Psoas muscle (tissue), 7 donors: ENCODE measurements at regions not wholly inside any gene's neighbourhood (a gene's known extent, or its start where the extent isn't known, plus 50 kb on each side); places are given as distances from the start of the nearest gene placed in this dataset.
A peak's percentile ranks its signal among the peaks of the same experiment; 100 is the strongest.

ENCODE experiments used
- ATAC-seq, 4 donors: fragments of 200-7000 bp; cut with Tn5 transposase; one replicate each; pipeline ENCODE4 v1.9.1; 2020; ENCODE audit warnings: moderate library complexity in 3 of 4, mild to moderate bottlenecking in 2 of 4
- DNase-seq, 2 donors: peaks; one replicate each; pipeline ENCODE4 v3.0.0-alpha.2; 2020
- H3K27ac ChIP-seq: fragments of 200-600 bp; one replicate; pipeline ENCODE4 v1.8.0; 2022
- H3K27me3 ChIP-seq, 3 donors: fragments of 200-600 bp in 1 of 3; one replicate each; pipeline versions ENCODE4 v1.6.1 to v1.8.0; 2013 to 2022; ENCODE audit warnings: low read length in 2 of 3, mild to moderate bottlenecking in 2 of 3, moderate library complexity in 1 of 3; ENCODE audit not compliant: insufficient read depth in 3 of 3
- H3K36me3 ChIP-seq, 2 donors: fragments of 200-600 bp in 1 of 2; one replicate each; pipeline versions ENCODE4 v1.6.1 to v1.8.0; 2013 to 2022; ENCODE audit warnings: low read depth in 1 of 2, mild to moderate bottlenecking in 1 of 2, moderate library complexity in 1 of 2; ENCODE audit not compliant: insufficient read depth in 1 of 2
- H3K4me1 ChIP-seq: fragments of 200-600 bp; one replicate; pipeline ENCODE4 v1.8.0; 2022
- H3K4me3 ChIP-seq: fragments of 200-600 bp; one replicate; pipeline ENCODE4 v1.8.0; 2022; ENCODE audit warnings: mild to moderate bottlenecking
- H3K9me3 ChIP-seq: fragments of 200-600 bp; one replicate; pipeline ENCODE4 v1.8.0; 2022
- CTCF ChIP-seq: fragments of 200-600 bp; IDR thresholded peaks from one replicate; pipeline ENCODE4 v1.8.0; 2022; ENCODE audit warnings: antibody characterized with exemption
- WGBS, 3 donors: extraction: QIAGEN DNeasy Blood & Tissue Kit; methylation state at CpG; one replicate each; pipeline versions ENCODE4 v1.1.6 to v1.1.7; 2013; 5-methylcytosine and 5-hydroxymethylcytosine counted together
- intact Hi-C, 2 donors: fragments of 100-400 bp; cut with DNase I; formaldehyde crosslinking; loops; one replicate each; pipeline versions ENCODE4 v1.11.0 to v1.14.2; 2022
- donor health status: healthy with polysubstance abuse.
- donor health status: DM: no; HTN: no; CAD: no; lungs with moderate emphysema.
- donor health status: Bipolar disorder and iron deficiency.
- donor health status: healthy.
- donor health status: DM: yes; HTN: yes; CAD: no.
- donor health status: DM: no; HTN: no; CAD: no.
- donor health status: DM: yes; HTN: yes; CAD: no.

DNA sequence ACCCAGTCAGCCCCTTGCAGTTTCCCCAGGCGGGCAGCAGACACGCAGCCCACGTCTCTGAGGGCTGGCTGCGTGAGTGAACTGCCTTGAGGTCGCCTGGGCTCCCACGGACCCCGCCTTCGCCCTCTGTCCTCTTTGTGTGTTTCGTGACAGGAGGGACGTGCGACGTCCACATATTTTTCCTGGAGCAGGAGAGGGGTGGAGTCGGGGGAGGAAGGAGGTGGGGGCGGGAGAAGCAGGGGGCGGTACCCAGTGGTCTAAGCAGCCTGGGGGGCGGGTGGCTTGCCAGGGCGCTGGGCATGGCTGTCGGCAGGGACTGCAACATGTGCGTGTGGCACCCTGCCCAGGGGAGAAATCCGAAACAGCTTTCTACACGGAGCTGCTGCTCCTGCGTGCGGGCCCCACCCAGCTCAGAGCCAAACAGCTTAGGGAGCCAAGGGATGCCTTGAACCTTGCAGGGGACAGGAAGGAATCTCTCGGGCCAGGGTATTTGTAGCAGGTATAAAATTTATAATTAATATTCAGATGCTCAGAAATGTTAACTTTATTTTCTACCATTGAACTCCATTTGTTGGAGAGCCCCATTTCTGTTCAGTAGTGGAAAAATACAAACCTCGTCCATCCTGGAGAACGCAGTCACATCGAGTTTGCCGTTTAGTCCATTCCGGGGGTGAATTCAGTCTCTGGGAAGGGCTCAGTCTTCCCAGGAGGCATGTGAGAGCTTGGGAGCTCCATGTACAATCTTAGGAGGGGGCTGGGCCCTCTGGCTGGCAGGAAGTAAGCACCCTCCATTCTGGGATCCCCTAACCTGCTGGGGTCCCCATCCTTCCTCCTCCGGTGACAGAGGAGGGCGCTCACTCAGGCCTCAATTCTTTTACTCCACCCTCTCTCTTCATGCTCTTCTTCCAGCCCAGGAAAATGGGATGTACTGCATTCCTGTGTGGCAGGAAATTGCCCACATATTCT, 79.1 kb upstream of the MEF2A start:
- intact Hi-C loops: loop anchor here in 1 of 2 donors (5.0 kb wide), 1 partner anchor 79 kb away; no protein-coding TSS in a partner anchor
- 4 to 7% (median 5%) methylated on average over 30 to 31 of the region's 31 CpGs for WGBS, 3 donors
- ATAC-seq: peak; percentile 92 to 97 (median 95)

DNA sequence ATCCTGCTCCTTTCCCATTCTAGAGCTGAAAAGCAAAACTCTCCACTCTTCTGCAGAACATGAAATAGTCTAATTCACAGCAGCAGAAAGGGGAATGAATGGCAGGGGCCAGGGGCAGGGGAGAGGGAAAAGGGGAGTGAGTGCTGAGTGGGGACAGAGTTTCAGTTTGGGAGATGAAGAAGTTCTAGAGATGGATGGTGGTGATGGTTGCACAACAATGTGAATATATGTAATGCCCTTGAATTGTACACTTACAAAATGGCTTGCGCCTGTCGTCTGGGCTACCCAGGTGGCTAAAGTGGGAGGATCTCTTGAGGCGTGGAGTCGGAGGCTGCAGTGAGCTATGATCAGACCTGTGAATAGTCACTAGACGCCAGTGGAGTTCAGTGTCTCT, 78.5 kb upstream of the MEF2A start:
- intact Hi-C loops: loop anchor here in 1 of 2 donors (5.0 kb wide), 1 partner anchor 80 kb away; no protein-coding TSS in a partner anchor
- WGBS, 3 donors: 83 to 94% (median 89%) methylated on average over 5 of the region's 5 CpGs
- ATAC-seq: no peak

More for the DNA sequence above, 79.1 kb upstream of the MEF2A start:
- H3K9me3 ChIP-seq: no peaks in the 10 kb centered on the region
- peak overlapping the region; percentile 50 for H3K4me3 ChIP-seq
- DNase-seq: peak; percentile 88 to 92
- no peaks in the 10 kb centered on the region for H3K36me3 ChIP-seq
- H3K27ac ChIP-seq: peak overlapping the region; percentile 81
- H3K27me3 ChIP-seq: no peaks in the 10 kb centered on the region
- H3K4me1 ChIP-seq: peaks cover 11% of the 10 kb centered on the region
- TF ChIP-seq CTCF: no peak

GRCh38 chr15:99492275-99492674, 73.5 kb upstream of the MEF2A start:
- 96 to 100% (median 99%) methylated on average over 6 of the region's 6 CpGs for WGBS, 3 donors
- H3K27ac ChIP-seq: no peak overlapping the region
- H3K4me3 ChIP-seq: no peak overlapping the region
- H3K36me3 ChIP-seq: no peaks in the 10 kb centered on the region
- ATAC-seq: no peak
- H3K4me1 ChIP-seq: peaks cover 1% of the 10 kb centered on the region
- no peaks in the 10 kb centered on the region for H3K27me3 ChIP-seq
- TF ChIP-seq CTCF: no peak
- intact Hi-C loops: no loop called here
- H3K9me3 ChIP-seq: no peaks in the 10 kb centered on the region
- DNase-seq: no peak

More for the DNA sequence above, 78.5 kb upstream of the MEF2A start:
- no peaks in the 10 kb centered on the region for H3K27me3 ChIP-seq
- H3K27ac ChIP-seq: peak overlapping the region; percentile 81
- peaks cover 11% of the 10 kb centered on the region for H3K4me1 ChIP-seq
- no peaks in the 10 kb centered on the region for H3K9me3 ChIP-seq
- no peaks in the 10 kb centered on the region for H3K36me3 ChIP-seq
- no peak for DNase-seq
- no peak for TF ChIP-seq CTCF
- H3K4me3 ChIP-seq: peak overlapping the region; percentile 50

GRCh38 chr15:99492716-99493115, 73.1 kb upstream of the MEF2A start:
- intact Hi-C loops: no loop called here
- 95 to 99% (median 97%) methylated on average over 9 to 10 of the region's 10 CpGs for WGBS, 3 donors
- no peak for DNase-seq

More at GRCh38 chr15:99492716-99493115, 73.1 kb upstream of the MEF2A start:
- no peaks in the 10 kb centered on the region for H3K27me3 ChIP-seq
- no peaks in the 10 kb centered on the region for H3K36me3 ChIP-seq
- ATAC-seq: no peak
- H3K9me3 ChIP-seq: no peaks in the 10 kb centered on the region
- no peak overlapping the region for H3K4me3 ChIP-seq
- TF ChIP-seq CTCF: no peak
- no peak overlapping the region for H3K27ac ChIP-seq
- H3K4me1 ChIP-seq: no peaks in the 10 kb centered on the region
